NOMO-1 treated with dmso at 0.1 percent for 144 hours (cell line): ENCODE measurements at regions not wholly inside any gene's neighbourhood (a gene's known extent, or its start where the extent isn't known, plus 50 kb on each side); places are given as distances from the start of the nearest gene placed in this dataset.
"Not testable (repeated sequence)": the region's sequence is repeated elsewhere in the genome, so short reads cannot be mapped to it uniquely, and the experiment has no call there.

Experiments
- DNase-seq: peaks from one replicate; lab custom pipeline; 2025; ENCODE audit not compliant: unreplicated experiment; lab: John Stamatoyannopoulos, UW

GRCh38 chr7:53596230-53596629, 560.8 kb downstream of the POM121L12 start:
- peak; percentile 13 for DNase-seq

GRCh38 chr7:53600296-53600695, 564.9 kb downstream of the POM121L12 start:
- no peak for DNase-seq

- DNase-seq = no peak
Measured at GRCh38 chr7:53602817-53603418, 567.5 kb downstream of the POM121L12 start.

GRCh38 chr7:53603461-53603860, 568.0 kb downstream of the POM121L12 start:
- DNase-seq = no peak

- DNase-seq = no peak
Measured at GRCh38 chr7:53604201-53604600, 568.8 kb downstream of the POM121L12 start.

GRCh38 chr7:53607961-53608360, 572.5 kb downstream of the POM121L12 start:
- no peak for DNase-seq

GRCh38 chr7:53609185-53609584, 573.8 kb downstream of the POM121L12 start:
- no peak for DNase-seq

GRCh38 chr7:53611043-53611442, 575.6 kb downstream of the POM121L12 start:
- DNase-seq = no peak

- no peak for DNase-seq
Measured at GRCh38 chr7:53624356-53624755, 588.9 kb downstream of the POM121L12 start.

GRCh38 chr7:53628775-53629174, 593.3 kb downstream of the POM121L12 start:
- no peak for DNase-seq

- DNase-seq = not testable (repeated sequence)
Measured at GRCh38 chr7:53635251-53635650, 599.8 kb downstream of the POM121L12 start.

- no peak for DNase-seq
Measured at GRCh38 chr7:53638517-53638916, 603.1 kb downstream of the POM121L12 start.

- DNase-seq = no peak
Measured at GRCh38 chr7:53641091-53641490, 605.7 kb downstream of the POM121L12 start.

- DNase-seq = no peak
Measured at GRCh38 chr7:53642361-53642760, 606.9 kb downstream of the POM121L12 start.

GRCh38 chr7:53642866-53643265, 607.4 kb downstream of the POM121L12 start:
- DNase-seq = no peak

- DNase-seq = no peak
Measured at GRCh38 chr7:53656881-53657280, 621.4 kb downstream of the POM121L12 start.

- DNase-seq = no peak
Measured at GRCh38 chr7:53657586-53657985, 622.2 kb downstream of the POM121L12 start.

GRCh38 chr7:53658951-53659350, 623.5 kb downstream of the POM121L12 start:
- DNase-seq = no peak

- no peak for DNase-seq
Measured at GRCh38 chr7:53661645-53662217, 626.3 kb downstream of the POM121L12 start.

GRCh38 chr7:53672681-53673080, 637.2 kb downstream of the POM121L12 start:
- DNase-seq = no peak

- DNase-seq = no peak
Measured at GRCh38 chr7:53675835-53676234, 640.4 kb downstream of the POM121L12 start.

GRCh38 chr7:53684693-53685092, 649.3 kb downstream of the POM121L12 start:
- no peak for DNase-seq

- no peak for DNase-seq
Measured at GRCh38 chr7:53690411-53690810, 655.0 kb downstream of the POM121L12 start.
